Smooth muscle cell (in vitro differentiated cells): ENCODE measurements at regions not wholly inside any gene's neighbourhood (a gene's known extent, or its start where the extent isn't known, plus 50 kb on each side); places are given as distances from the start of the nearest gene placed in this dataset.

Experiments used
- DNase-seq: peaks from one replicate; lab custom pipeline; 2025; ENCODE audit not compliant: unreplicated experiment; lab: John Stamatoyannopoulos, UW
- H2AFZ ChIP-seq: fragments of 200-600 bp; sonication (generic); 2 replicates; pipeline ENCODE4 v1.6.0; 2016; ENCODE audit warnings: antibody characterized with exemption, low read depth, mild to moderate bottlenecking
- H3F3A ChIP-seq: fragments of 200-600 bp; sonication (generic); 2 replicates; pipeline ENCODE4 v1.6.0; 2017; ENCODE audit warnings: antibody characterized with exemption, low read depth
- H3K27ac ChIP-seq: fragments of 200-600 bp; sonication (generic); 2 replicates; pipeline ENCODE4 v1.5.1; 2016; ENCODE audit warnings: low read depth, mild to moderate bottlenecking
- H3K27me3 ChIP-seq: fragments of 200-600 bp; sonication (generic); 2 replicates; pipeline ENCODE4 v1.6.1; 2016; ENCODE audit warnings: low read depth, mild to moderate bottlenecking
- H3K36me3 ChIP-seq: fragments of 200-600 bp; sonication (generic); 2 replicates; pipeline ENCODE4 v1.5.1; 2016; ENCODE audit warnings: low read depth
- H3K4me1 ChIP-seq: fragments of 200-600 bp; sonication (generic); 2 replicates; pipeline ENCODE4 v1.5.1; 2016; ENCODE audit warnings: low read depth
- H3K4me2 ChIP-seq: fragments of 200-600 bp; sonication (generic); 2 replicates; pipeline ENCODE4 v1.6.0; 2016; ENCODE audit warnings: mild to moderate bottlenecking
- H3K4me3 ChIP-seq: fragments of 200-600 bp; sonication (generic); 2 replicates; pipeline ENCODE4 v1.5.1; 2016; ENCODE audit warnings: mild to moderate bottlenecking
- H3K79me2 ChIP-seq: fragments of 200-600 bp; sonication (generic); 2 replicates; pipeline ENCODE4 v1.6.0; 2016; ENCODE audit warnings: low read depth, mild to moderate bottlenecking
- H3K9ac ChIP-seq: fragments of 200-600 bp; sonication (generic); 2 replicates; pipeline ENCODE4 v1.6.0; 2016; ENCODE audit warnings: low read depth
- H3K9me3 ChIP-seq: fragments of 200-600 bp; sonication (generic); replicated peaks from 2 replicates; pipeline ENCODE4 v1.5.1; 2016; ENCODE audit warnings: low read depth
- H4K20me1 ChIP-seq: fragments of 200-600 bp; sonication (generic); 2 replicates; pipeline ENCODE4 v1.6.0; 2016; ENCODE audit warnings: low read depth
- CTCF ChIP-seq: fragments of 200-600 bp; sonication (generic); IDR thresholded peaks from 2 replicates; pipeline ENCODE4 v1.5.1; 2017; ENCODE audit warnings: borderline replicate concordance, mild to moderate bottlenecking, antibody characterized with exemption; ENCODE audit not compliant: insufficient read depth, poor library complexity, severe bottlenecking
- WGBS: methylation state at CpG from one replicate; pipeline ENCODE4 v1.1.7; 2016; ENCODE audit warnings: low lambda C conversion rate; 5-methylcytosine and 5-hydroxymethylcytosine counted together

GRCh38 chr21:36532769-36533467, 53.0 kb upstream of the CLDN14 start:
- 90% methylated on average over 15 of the region's 15 CpGs for WGBS
- no peak for DNase-seq

GRCh38 chr21:36533468-36533848, 53.5 kb upstream of the CLDN14 start:
- H3K9ac ChIP-seq: no peak overlapping the region
- no peaks in the 10 kb centered on the region for H4K20me1 ChIP-seq
- H3K4me1 ChIP-seq: no peaks in the 10 kb centered on the region
- H3K4me2 ChIP-seq: no peak overlapping the region
- no peaks in the 10 kb centered on the region for H3K27me3 ChIP-seq
- H3F3A ChIP-seq: no peaks in the 10 kb centered on the region
- H2AFZ ChIP-seq: no peak overlapping the region
- 89% methylated on average over 6 of the region's 6 CpGs for WGBS
- TF ChIP-seq CTCF: no peak
- H3K4me3 ChIP-seq: no peak overlapping the region
- H3K36me3 ChIP-seq: no peaks in the 10 kb centered on the region
- no peaks in the 10 kb centered on the region for H3K9me3 ChIP-seq
- no peaks in the 10 kb centered on the region for H3K79me2 ChIP-seq
- DNase-seq: no peak
- no peak overlapping the region for H3K27ac ChIP-seq

More at GRCh38 chr21:36532769-36533467, 53.0 kb upstream of the CLDN14 start:
- Histone ChIP-seq H3K9me3 (no peaks in the 10 kb centered on the region), H3K4me3 (no peak overlapping the region), H4K20me1 (no peaks in the 10 kb centered on the region), H3K79me2 (no peaks in the 10 kb centered on the region), H3F3A (no peaks in the 10 kb centered on the region), H3K4me1 (no peaks in the 10 kb centered on the region), H2AFZ (no peak overlapping the region), H3K36me3 (no peaks in the 10 kb centered on the region), H3K27me3 (peaks cover 4% of the 10 kb centered on the region), H3K9ac (no peak overlapping the region), H3K27ac (no peak overlapping the region), H3K4me2 (no peak overlapping the region)
- TF ChIP-seq CTCF: no peak

- Histone ChIP-seq H3K79me2 (no peaks in the 10 kb centered on the region), H3F3A (no peaks in the 10 kb centered on the region), H3K27ac (no peak overlapping the region), H2AFZ (no peak overlapping the region), H3K27me3 (no peaks in the 10 kb centered on the region), H3K4me2 (no peak overlapping the region), H3K4me3 (no peak overlapping the region), H3K36me3 (no peaks in the 10 kb centered on the region), H3K4me1 (no peaks in the 10 kb centered on the region), H4K20me1 (no peaks in the 10 kb centered on the region), H3K9me3 (no peaks in the 10 kb centered on the region), H3K9ac (no peak overlapping the region)
- 53% methylated on average over 3 of the region's 3 CpGs for WGBS
- TF ChIP-seq CTCF: no peak
- no peak for DNase-seq
Measured at GRCh38 chr21:36534656-36535055, 54.7 kb upstream of the CLDN14 start.

GRCh38 chr21:36535618-36536241, 55.8 kb upstream of the CLDN14 start:
- 68% methylated on average over 6 of the region's 6 CpGs for WGBS
- Histone ChIP-seq H2AFZ (no peak overlapping the region), H3K9me3 (no peaks in the 10 kb centered on the region), H3K27ac (no peak overlapping the region), H3K4me3 (no peak overlapping the region), H3K79me2 (no peaks in the 10 kb centered on the region), H4K20me1 (no peaks in the 10 kb centered on the region), H3K27me3 (no peaks in the 10 kb centered on the region), H3K4me1 (no peaks in the 10 kb centered on the region), H3F3A (no peaks in the 10 kb centered on the region), H3K36me3 (no peaks in the 10 kb centered on the region), H3K9ac (no peak overlapping the region), H3K4me2 (no peak overlapping the region)
- no peak for TF ChIP-seq CTCF
- no peak for DNase-seq
